Neural crest cell (in vitro differentiated cells): ENCODE measurements at regions not wholly inside any gene's neighbourhood (a gene's known extent, or its start where the extent isn't known, plus 50 kb on each side); places are given as distances from the start of the nearest gene placed in this dataset.

Source experiments
- DNase-seq: peaks from one replicate; pipeline ENCODE4 v3.0.0; 2021; ENCODE audit warnings: low read depth, mixed read lengths, low spot score
- H3K27ac Mint-ChIP-seq: one replicate; pipeline ENCODE4 v1.8.0; 2021; ENCODE audit warnings: mild to moderate bottlenecking, mixed read lengths; ENCODE audit not compliant: unreplicated experiment
- H3K27me3 Mint-ChIP-seq: 2 replicates; pipeline ENCODE4 v1.8.0; 2021; ENCODE audit warnings: low read depth, mild to moderate bottlenecking, mixed read lengths
- H3K36me3 Mint-ChIP-seq: 2 replicates; pipeline ENCODE4 v1.8.0; 2021; ENCODE audit warnings: low read depth, mild to moderate bottlenecking, mixed read lengths
- H3K4me1 Mint-ChIP-seq: 2 replicates; pipeline ENCODE4 v1.8.0; 2021; ENCODE audit warnings: mixed read lengths
- H3K4me3 Mint-ChIP-seq: one replicate; pipeline ENCODE4 v1.8.0; 2021; ENCODE audit warnings: mild to moderate bottlenecking, mixed read lengths
- H3K9me3 Mint-ChIP-seq: 2 replicates; pipeline ENCODE4 v1.8.0; 2021; ENCODE audit warnings: mixed read lengths
- TF ChIP-seq, protein P1 (sequence below): fragments of 200-600 bp; sonication (generic); conservative IDR thresholded peaks from 2 replicates; pipeline ENCODE4 v1.5.0; 2021; ENCODE audit warnings: antibody characterized with exemption, mild to moderate bottlenecking

DNA sequence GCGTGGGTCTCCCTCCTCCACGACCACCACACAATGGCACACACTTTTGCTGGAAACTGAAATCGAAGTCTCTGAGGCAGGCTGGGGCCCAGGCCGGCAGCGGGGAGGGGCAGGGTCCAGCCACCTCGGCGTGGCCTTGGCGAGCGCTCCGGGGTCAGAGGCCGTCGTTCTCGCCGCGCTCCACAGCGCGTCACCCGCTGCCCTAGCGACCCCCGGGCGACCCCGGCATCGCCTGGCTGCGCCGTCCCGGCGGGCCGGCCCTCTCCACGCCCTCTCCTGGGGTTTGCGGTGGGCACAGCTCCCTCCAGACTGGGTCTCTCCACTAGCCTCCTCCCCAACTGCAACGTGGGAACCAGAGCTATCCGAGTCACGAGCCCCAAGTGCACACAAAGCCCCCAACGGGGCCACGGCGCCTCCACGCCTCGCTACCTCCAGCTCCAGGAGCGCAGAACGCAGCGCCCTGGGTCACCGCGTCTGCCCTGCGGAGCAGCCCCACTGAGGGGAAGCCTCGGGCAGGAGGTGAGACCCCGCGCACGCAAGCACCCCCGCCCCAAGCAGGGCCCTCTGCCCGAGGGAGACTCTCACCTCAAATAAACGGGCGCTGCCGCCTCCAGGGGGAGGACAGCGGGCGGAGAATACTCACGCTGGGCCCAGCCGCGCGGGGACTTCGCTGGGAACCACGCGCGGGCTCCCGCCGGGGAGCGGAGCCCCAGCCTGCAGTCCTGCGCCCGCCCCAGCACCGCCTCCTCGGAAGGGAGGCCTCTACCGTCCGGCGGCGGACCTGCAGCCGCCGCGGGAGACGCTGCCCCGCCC is 134.0 kb upstream of the BARHL2 start:
- H3K27ac Mint-ChIP-seq = peak overlapping the region; percentile 12
- peak overlapping the region; percentile 91 for H3K4me3 Mint-ChIP-seq
- DNase-seq = peak; percentile 73
- H3K9me3 Mint-ChIP-seq = no peaks in the 10 kb centered on the region
- TF ChIP-seq, protein P1, sequence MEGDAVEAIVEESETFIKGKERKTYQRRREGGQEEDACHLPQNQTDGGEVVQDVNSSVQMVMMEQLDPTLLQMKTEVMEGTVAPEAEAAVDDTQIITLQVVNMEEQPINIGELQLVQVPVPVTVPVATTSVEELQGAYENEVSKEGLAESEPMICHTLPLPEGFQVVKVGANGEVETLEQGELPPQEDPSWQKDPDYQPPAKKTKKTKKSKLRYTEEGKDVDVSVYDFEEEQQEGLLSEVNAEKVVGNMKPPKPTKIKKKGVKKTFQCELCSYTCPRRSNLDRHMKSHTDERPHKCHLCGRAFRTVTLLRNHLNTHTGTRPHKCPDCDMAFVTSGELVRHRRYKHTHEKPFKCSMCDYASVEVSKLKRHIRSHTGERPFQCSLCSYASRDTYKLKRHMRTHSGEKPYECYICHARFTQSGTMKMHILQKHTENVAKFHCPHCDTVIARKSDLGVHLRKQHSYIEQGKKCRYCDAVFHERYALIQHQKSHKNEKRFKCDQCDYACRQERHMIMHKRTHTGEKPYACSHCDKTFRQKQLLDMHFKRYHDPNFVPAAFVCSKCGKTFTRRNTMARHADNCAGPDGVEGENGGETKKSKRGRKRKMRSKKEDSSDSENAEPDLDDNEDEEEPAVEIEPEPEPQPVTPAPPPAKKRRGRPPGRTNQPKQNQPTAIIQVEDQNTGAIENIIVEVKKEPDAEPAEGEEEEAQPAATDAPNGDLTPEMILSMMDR = peak; percentile 80
- H3K27me3 Mint-ChIP-seq = peaks cover 29% of the 10 kb centered on the region
- H3K36me3 Mint-ChIP-seq = no peaks in the 10 kb centered on the region
- peaks cover 20% of the 10 kb centered on the region for H3K4me1 Mint-ChIP-seq

DNA sequence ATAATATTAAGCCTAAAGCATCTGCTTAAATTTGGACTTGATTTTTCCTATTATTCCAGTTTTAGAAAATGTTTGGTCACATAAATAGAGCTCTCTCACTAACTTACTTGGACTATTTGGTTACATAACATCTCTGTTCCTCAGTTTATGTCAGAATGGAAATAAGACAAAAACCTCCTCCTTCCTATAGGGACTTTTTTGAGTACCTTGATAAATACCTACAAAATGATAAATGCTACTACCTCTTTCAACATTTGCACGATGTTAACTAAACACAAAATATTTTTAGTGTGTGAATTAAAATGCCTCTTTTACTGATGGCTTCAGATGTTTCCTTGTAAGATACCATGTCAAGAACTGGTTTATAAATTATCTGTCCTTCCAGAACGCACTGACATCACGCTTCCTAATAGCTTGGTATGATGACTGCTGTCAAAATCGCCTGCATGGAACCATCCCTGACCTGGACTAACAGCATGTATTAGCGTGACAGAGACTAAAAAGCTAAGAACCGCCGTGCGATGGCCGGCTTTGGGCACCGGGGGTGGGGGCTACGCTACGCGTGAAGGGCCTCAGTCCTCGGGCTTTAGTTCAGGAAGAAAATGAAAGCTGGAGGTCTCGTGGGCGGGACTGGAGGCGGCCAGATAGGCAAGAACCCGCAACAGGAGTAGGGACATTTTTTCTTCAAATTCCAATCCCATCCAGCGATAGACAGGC is 133.2 kb upstream of the BARHL2 start:
- Mint-ChIP-seq H3K36me3 (no peaks in the 10 kb centered on the region), H3K27ac (no peak overlapping the region), H3K27me3 (peaks cover 31% of the 10 kb centered on the region), H3K9me3 (no peaks in the 10 kb centered on the region), H3K4me3 (peak overlapping the region; percentile 91), H3K4me1 (peaks cover 20% of the 10 kb centered on the region)
- peak; percentile 31 for DNase-seq
- TF ChIP-seq, protein P1 = no peak

DNA sequence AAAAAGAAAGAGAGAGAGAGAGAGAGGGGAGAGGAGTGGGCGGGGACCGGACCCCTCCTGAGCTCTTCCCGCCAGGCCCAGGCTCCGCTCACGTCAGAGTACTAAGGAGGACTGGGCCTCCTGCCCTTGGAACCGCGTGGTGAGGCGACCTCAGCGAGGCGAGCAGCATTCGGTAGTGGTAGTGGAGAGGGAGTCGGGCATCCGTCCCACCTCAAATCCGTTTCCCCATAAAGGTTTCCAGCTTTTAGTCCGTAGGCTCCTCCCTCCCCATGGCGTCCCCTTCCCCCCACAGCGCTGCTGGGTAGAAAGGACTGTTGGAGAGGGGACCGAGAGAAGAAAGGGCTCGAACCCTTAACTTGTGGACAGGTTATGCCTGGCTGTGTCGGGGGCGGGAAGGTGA is 124.4 kb upstream of the BARHL2 start:
- Mint-ChIP-seq H3K27ac (peak overlapping the region; percentile 13), H3K4me1 (peaks cover 17% of the 10 kb centered on the region), H3K9me3 (no peaks in the 10 kb centered on the region), H3K4me3 (peak overlapping the region; percentile 0), H3K36me3 (no peaks in the 10 kb centered on the region), H3K27me3 (peaks cover 66% of the 10 kb centered on the region)
- TF ChIP-seq, protein P1 = no peak
- no peak for DNase-seq

DNA sequence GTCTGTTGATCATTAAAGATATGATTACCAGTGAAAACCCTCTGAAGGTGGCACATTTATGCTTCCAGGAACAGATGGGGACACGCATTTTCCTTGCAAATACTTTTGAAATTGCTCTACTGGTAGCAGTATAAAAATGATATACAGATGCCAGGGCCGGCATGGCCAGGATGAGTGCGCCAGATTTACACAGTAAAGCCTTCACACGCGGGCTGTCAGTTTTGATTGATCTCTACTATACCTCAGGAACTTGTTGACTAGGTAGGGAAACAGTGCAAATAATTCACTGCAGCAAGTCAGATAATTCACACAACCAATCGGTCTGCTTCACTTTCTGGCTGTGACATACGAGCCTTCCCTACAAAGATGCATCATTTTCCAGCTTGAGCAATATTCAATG is 123.2 kb upstream of the BARHL2 start:
- Mint-ChIP-seq H3K4me1 (peaks cover 17% of the 10 kb centered on the region), H3K36me3 (no peaks in the 10 kb centered on the region), H3K4me3 (no peak overlapping the region), H3K27ac (no peak overlapping the region), H3K27me3 (peaks cover 71% of the 10 kb centered on the region), H3K9me3 (no peaks in the 10 kb centered on the region)
- TF ChIP-seq, protein P1 = no peak
- no peak for DNase-seq

DNA sequence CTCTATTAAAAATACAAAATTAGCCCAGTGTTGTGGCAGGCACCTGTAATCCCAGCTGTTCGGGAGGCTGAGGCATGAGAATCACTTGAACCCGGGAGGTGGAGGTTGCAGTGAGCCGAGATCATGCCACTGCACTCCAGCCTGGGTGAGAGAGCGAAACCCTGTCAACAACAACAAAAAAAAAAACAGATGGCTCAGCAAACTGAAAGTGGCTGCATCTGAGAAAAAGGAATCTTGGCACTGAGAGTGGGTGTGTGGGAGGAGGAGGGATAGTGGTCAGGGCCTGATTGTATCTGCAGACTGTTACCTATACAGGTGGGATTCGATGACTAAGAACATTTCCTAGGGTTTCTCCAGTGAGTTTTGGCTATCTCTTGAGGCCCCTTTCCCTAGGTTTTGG is 122.2 kb upstream of the BARHL2 start:
- no peaks in the 10 kb centered on the region for H3K9me3 Mint-ChIP-seq
- TF ChIP-seq, protein P1 = no peak
- H3K27me3 Mint-ChIP-seq = peaks cover 77% of the 10 kb centered on the region
- H3K4me1 Mint-ChIP-seq = peaks cover 27% of the 10 kb centered on the region
- no peak for DNase-seq
- no peak overlapping the region for H3K4me3 Mint-ChIP-seq
- H3K27ac Mint-ChIP-seq = no peak overlapping the region
- H3K36me3 Mint-ChIP-seq = no peaks in the 10 kb centered on the region
